AG20443 (cell line): ENCODE measurements at regions not wholly inside any gene's neighbourhood (a gene's known extent, or its start where the extent isn't known, plus 50 kb on each side); places are given as distances from the start of the nearest gene placed in this dataset.

Source experiments
- DNase-seq: peaks from one replicate; pipeline ENCODE4 v3.0.0; 2012; ENCODE audit warnings: low spot score, mixed read lengths

- no peak for DNase-seq
Measured at GRCh38 chr2:100627330-100628300, 64.8 kb downstream of the PDCL3 start.

- no peak for DNase-seq
Measured at GRCh38 chr2:100628506-100628905, 65.7 kb downstream of the PDCL3 start.

DNA sequence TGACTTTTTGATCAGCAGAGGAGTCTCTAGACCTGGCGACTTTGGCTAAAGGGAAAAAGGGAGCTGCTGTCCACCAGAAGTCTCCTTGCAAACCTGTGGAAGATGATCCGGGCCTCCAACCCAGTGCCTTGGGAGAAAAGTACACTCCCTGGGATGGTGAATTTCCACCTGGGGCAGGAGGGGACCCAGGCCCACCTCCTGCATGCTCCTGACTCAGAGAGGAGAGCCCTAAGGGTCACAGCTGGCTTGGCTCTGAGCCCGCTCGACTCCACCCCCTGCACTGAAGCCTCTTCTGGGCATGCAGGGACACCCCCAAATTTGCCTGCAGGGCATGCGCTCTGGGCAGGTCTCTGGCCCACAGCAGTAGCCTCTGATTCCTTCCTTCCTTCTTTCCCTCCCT lies 66.5 kb downstream of the PDCL3 start:
- DNase-seq = no peak

GRCh38 chr2:100630473-100630977 lies 67.7 kb downstream of the PDCL3 start:
- no peak for DNase-seq

GRCh38 chr2:100632037-100632436 lies 69.2 kb downstream of the PDCL3 start:
- DNase-seq = no peak

DNA sequence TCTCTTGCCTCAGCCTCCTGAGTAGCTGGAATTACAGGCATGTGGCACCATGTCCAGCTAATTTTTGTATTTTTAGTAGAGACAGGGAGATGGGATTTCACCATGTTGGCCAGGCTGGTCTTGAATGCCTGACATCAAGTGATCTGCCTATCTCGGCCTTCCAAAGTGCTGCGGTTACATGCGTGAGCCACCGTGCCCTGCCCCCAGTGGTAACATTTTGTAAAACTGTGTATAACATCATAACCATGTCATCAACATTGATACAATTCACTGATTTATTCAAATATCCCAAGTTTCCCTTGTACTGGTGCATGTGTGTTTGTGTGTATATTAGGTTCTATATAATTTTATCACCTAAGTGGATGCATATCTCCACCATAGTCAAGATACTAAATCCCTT lies 70.0 kb downstream of the PDCL3 start:
- DNase-seq = no peak

GRCh38 chr2:100639588-100640390 lies 77.0 kb downstream of the PDCL3 start:
- DNase-seq = no peak

GRCh38 chr2:100640431-100641124 lies 77.8 kb downstream of the PDCL3 start:
- DNase-seq = no peak

DNA sequence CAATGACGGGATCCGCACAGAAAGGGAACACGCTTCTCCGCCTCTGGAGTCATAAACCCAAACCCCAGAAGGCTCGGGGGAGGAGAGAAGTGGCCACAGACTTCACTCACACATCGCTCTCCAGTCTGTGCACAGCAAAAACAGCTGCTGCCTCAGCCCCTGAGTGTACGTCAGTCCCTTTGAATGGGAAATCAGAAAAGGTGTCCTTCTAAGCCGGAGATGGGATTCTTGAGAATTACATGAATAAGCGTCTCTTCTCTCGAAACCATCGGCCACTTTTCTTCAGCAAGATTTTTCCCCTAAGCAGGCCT lies 78.3 kb downstream of the PDCL3 start:
- DNase-seq = no peak

- DNase-seq = no peak
Measured at GRCh38 chr2:100642425-100642824, 79.6 kb downstream of the PDCL3 start.

DNA sequence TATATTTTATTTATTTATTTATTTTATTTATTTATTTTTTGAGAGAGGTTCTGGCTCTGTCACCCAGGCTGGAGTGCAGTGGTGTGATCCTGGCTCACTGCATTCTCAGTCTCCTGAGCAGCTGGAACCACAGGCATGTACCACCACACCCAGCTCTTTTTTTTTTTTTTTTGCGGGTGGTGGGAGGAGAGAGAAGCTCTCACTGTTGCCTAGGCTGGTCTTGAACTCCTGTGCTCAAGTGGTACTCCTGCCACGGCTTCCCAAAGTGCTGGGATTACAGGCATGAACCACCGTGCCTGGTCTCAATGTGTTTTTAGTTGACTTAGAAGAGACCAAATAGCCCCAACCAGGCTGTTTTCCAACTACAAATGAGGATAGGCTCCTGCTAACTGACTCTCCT lies 80.7 kb downstream of the PDCL3 start:
- DNase-seq = no peak

DNA sequence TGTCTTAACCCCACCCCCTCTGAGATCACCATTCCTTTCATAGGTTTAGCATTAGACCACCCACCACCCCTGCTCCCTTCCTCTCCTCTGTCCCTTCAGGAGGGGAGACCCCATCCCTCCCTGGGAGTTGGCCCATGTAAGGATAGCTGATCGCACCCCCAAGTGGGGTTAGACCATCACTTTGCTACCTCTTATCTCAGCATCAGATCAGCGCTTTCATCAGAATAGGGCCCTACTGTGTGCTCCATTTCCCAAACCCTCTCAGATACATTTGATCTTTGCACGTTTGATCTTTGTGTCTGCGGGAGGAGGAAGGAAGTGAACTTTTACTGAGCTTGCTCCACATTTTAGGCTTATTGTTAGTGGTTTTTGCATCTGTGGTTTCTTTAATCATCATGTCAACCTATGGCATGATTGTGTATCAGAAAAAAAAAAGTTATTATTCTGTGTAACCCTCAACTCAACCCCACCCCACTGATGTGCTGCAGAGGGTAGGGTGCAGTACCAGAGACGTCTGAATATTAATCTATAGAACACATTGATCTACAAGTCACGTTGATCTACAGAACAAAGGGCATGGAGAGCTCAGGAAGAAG lies 81.2 kb downstream of the PDCL3 start:
- no peak for DNase-seq

GRCh38 chr2:100645695-100646429 lies 83.1 kb downstream of the PDCL3 start:
- no peak for DNase-seq

DNA sequence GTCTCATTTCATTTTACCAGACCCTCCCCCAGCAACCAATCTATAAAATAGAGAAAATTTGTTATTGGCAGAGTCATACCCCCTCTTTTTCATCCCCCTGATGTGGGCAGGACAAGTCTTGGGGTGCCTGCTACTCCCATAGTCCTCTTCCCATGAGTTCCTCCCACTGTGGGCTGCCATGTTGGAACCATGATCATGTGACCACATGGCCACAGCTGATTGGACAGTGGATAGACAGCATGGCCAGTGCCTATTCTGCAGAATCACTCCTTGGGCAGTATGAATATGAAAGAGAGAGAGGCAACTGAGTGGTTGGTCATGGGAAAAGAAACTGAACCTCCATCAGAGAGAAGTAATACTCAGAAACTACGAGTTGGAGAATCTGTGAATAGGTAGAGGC lies 84.9 kb downstream of the PDCL3 start:
- DNase-seq = no peak

GRCh38 chr2:100650151-100650550 lies 87.4 kb downstream of the PDCL3 start:
- DNase-seq = no peak

DNA sequence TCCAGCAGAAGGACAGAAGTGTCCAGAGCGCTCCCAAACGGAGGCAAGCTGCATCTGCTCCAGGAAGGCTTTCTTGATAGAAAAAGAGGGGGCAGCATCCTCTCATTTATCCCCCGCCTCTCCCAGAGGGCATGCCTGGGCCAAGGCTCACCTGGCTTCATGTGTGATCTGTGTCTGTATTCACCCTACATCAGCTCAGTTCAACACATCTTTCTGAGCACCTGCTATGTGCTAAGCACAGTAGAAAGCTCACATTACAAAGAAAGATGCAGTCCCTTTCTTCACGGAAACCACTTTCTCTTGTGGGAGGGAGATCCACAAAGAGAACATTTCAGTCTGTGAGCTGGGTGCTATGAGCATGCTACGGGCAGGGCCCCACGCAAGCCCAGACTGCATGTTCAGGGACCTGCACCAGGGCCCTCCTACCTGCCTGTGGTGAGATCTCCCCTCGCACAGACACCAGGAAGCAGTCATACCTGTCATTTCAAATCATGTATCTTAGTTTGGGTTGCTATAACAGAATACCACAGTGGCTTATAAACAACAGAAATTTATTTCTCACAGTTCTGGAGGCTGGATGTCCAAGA lies 90.7 kb downstream of the PDCL3 start:
- DNase-seq = no peak

DNA sequence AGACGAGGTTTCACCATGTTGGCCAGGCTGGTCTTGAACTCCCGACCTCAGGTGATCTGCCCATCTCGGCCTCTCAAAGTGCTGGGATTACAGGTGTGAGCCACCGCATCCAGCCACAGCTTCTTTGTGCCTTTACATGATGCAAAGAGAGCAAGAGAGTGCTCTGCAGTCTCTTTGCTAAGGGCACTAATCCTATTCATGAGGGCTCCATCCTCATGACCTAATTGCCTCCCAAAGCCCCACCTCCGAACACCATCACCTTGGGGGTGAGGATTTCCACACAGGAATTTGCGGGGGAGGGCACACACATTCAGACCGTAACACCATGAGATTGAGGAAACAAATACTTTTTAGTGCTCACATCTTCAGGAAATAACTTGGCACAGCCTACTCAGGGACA lies 91.8 kb downstream of the PDCL3 start:
- DNase-seq = no peak

DNA sequence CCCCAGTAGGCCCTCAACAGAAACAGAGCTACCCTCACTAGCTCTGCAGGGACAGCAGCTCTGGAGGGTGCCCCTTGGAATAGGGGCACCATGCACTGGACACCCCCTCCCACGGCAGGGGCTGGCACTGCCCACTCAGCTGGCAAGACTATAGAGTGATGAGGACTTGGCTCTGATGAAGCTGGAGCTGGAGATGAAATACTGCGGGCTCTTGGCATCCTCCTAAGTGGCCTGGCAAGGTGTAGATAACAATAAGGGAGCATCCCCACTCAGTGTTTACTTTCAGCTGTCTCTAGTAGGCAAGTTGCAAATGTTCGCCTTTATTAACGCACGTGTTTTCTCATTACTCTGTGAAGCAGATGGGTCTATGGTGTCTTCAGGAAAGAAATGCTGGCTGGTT lies 92.7 kb downstream of the PDCL3 start:
- DNase-seq = no peak

- no peak for DNase-seq
Measured at GRCh38 chr2:100655936-100656534, 93.2 kb downstream of the PDCL3 start.

GRCh38 chr2:100658017-100658416 lies 95.2 kb downstream of the PDCL3 start:
- DNase-seq = no peak
